H9 (cell line): ENCODE measurements at regions not wholly inside any gene's neighbourhood (a gene's known extent, or its start where the extent isn't known, plus 50 kb on each side); places are given as distances from the start of the nearest gene placed in this dataset.

ENCODE experiments used
- DNase-seq: peaks from one replicate; pipeline ENCODE4 v3.0.0-alpha.2; 2017
- H2AFZ ChIP-seq: one replicate; pipeline ENCODE4 v1.6.1; 2013; ENCODE audit warnings: mild to moderate bottlenecking, low read length, control low read depth, moderate library complexity
- H2AK5ac ChIP-seq: 2 replicates; pipeline ENCODE4 v1.6.1; 2013; ENCODE audit warnings: low read length, control low read depth, mixed read lengths; ENCODE audit not compliant: insufficient read length
- H2BK120ac ChIP-seq: one replicate; pipeline ENCODE4 v1.6.1; 2013; ENCODE audit warnings: low read depth, mild to moderate bottlenecking, low read length, control low read depth, inconsistent platforms; ENCODE audit not compliant: poor library complexity, severe bottlenecking
- H2BK12ac ChIP-seq: 2 replicates; pipeline ENCODE4 v1.6.1; 2013; ENCODE audit warnings: low read length, control low read depth, mixed read lengths, low read depth; ENCODE audit not compliant: insufficient read length
- H2BK15ac ChIP-seq: 2 replicates; pipeline ENCODE4 v1.6.1; 2013; ENCODE audit warnings: low read depth, low read length, control low read depth
- H2BK20ac ChIP-seq: one replicate; pipeline ENCODE4 v1.6.1; 2013; ENCODE audit warnings: low read depth, mild to moderate bottlenecking, low read length, control low read depth, inconsistent platforms; ENCODE audit not compliant: poor library complexity, severe bottlenecking
- H2BK5ac ChIP-seq: 2 replicates; pipeline ENCODE4 v1.6.1; 2013; ENCODE audit warnings: low read length, control low read depth, mixed read lengths; ENCODE audit not compliant: insufficient read length
- H3K14ac ChIP-seq: 2 replicates; pipeline ENCODE4 v1.6.1; 2013; ENCODE audit warnings: low read length, control low read depth; ENCODE audit not compliant: insufficient read depth
- H3K18ac ChIP-seq: 2 replicates; pipeline ENCODE4 v1.6.1; 2013; ENCODE audit warnings: low read depth, mild to moderate bottlenecking, mixed read lengths, low read length, control low read depth; ENCODE audit not compliant: insufficient read length
- H3K23ac ChIP-seq: 2 replicates; pipeline ENCODE4 v1.6.1; 2013; ENCODE audit warnings: low read length, control low read depth, mixed read lengths, low read depth; ENCODE audit not compliant: insufficient read length
- H3K23me2 ChIP-seq: 2 replicates; pipeline ENCODE4 v1.6.1; 2013; ENCODE audit warnings: low read depth, mild to moderate bottlenecking, mixed read lengths, low read length, control low read depth; ENCODE audit not compliant: insufficient read length, poor library complexity, severe bottlenecking
- H3K27ac ChIP-seq: 2 replicates; pipeline ENCODE4 v1.5.1; 2013; ENCODE audit warnings: low read length, control low read depth, mixed read lengths, low read depth; ENCODE audit not compliant: insufficient read length
- H3K27me3 ChIP-seq: 2 replicates; pipeline ENCODE4 v1.6.1; 2013; ENCODE audit warnings: low read length, control low read depth, inconsistent platforms; ENCODE audit not compliant: insufficient read depth
- H3K4ac ChIP-seq: 2 replicates; pipeline ENCODE4 v1.6.1; 2013; ENCODE audit warnings: low read depth, mild to moderate bottlenecking, control low read depth, inconsistent platforms, low read length, moderate library complexity
- H3K4me1 ChIP-seq: 2 replicates; pipeline ENCODE4 v1.6.1; 2013; ENCODE audit warnings: low read length, control low read depth, inconsistent platforms; ENCODE audit not compliant: insufficient read depth
- H3K4me2 ChIP-seq: 2 replicates; pipeline ENCODE4 v1.6.1; 2013; ENCODE audit warnings: low read length, control low read depth, mixed read lengths; ENCODE audit not compliant: insufficient read length, insufficient read depth
- H3K56ac ChIP-seq: 2 replicates; pipeline ENCODE4 v1.6.1; 2013; ENCODE audit warnings: low read depth, mild to moderate bottlenecking, mixed read lengths, low read length, control low read depth; ENCODE audit not compliant: insufficient read length
- H3K79me1 ChIP-seq: 2 replicates; pipeline ENCODE4 v1.6.1; 2013; ENCODE audit warnings: low read depth, mild to moderate bottlenecking, moderate library complexity, low read length, control low read depth, inconsistent platforms; ENCODE audit not compliant: insufficient read depth, poor library complexity, severe bottlenecking
- H3K79me2 ChIP-seq: 2 replicates; pipeline ENCODE4 v1.6.1; 2013; ENCODE audit warnings: low read length, control low read depth, inconsistent platforms; ENCODE audit not compliant: insufficient read depth
- H3K9ac ChIP-seq: 2 replicates; pipeline ENCODE4 v1.6.1; 2013; ENCODE audit warnings: low read length, control low read depth, mixed read lengths; ENCODE audit not compliant: insufficient read length; ENCODE audit errors: extremely low read depth
- H3K9me3 ChIP-seq: one replicate; pipeline ENCODE4 v1.6.1; 2013; ENCODE audit warnings: low read depth, low read length, inconsistent platforms; ENCODE audit not compliant: control insufficient read depth
- H3T11ph ChIP-seq: one replicate; pipeline ENCODE4 v1.6.1; 2013; ENCODE audit warnings: mild to moderate bottlenecking, low read length, control low read depth, inconsistent platforms
- H4K20me1 ChIP-seq: one replicate; pipeline ENCODE4 v1.6.1; 2013; ENCODE audit not compliant: control insufficient read depth, insufficient read length, insufficient read depth
- H4K5ac ChIP-seq: 2 replicates; pipeline ENCODE4 v1.6.1; 2013; ENCODE audit warnings: low read depth, mild to moderate bottlenecking, mixed read lengths, low read length, control low read depth; ENCODE audit not compliant: insufficient read length
- H4K8ac ChIP-seq: replicated peaks from 2 replicates; pipeline ENCODE4 v1.6.1; 2013; ENCODE audit warnings: low read length, control low read depth, mixed read lengths, low read depth; ENCODE audit not compliant: insufficient read length
- H4K91ac ChIP-seq: 2 replicates; pipeline ENCODE4 v1.6.1; 2013; ENCODE audit warnings: low read depth, mild to moderate bottlenecking, moderate library complexity, mixed read lengths, low read length, control low read depth; ENCODE audit not compliant: insufficient read length
- H3K27ac Mint-ChIP-seq, 3 experiments: 2 replicates in 2 of 3; 3 replicates in 1 of 3; pipeline ENCODE4 v1.8.0; 2020 to 2021; ENCODE audit warnings: mixed read lengths in 3 of 3, mild to moderate bottlenecking in 1 of 3, moderate library complexity in 1 of 3
- H3K27me3 Mint-ChIP-seq: 2 replicates; pipeline ENCODE4 v1.8.0; 2021; ENCODE audit warnings: low read depth, mild to moderate bottlenecking, moderate library complexity, mixed read lengths
- H3K36me3 Mint-ChIP-seq, 3 experiments: 2 replicates in 2 of 3; 3 replicates in 1 of 3; pipeline ENCODE4 v1.8.0; 2020 to 2021; ENCODE audit warnings: low read depth in 3 of 3, mixed read lengths in 3 of 3; ENCODE audit not compliant: insufficient read depth in 1 of 3
- H3K4me1 Mint-ChIP-seq, 2 experiments: 2 replicates each; pipeline ENCODE4 v1.8.0; 2020; ENCODE audit warnings: mixed read lengths in 2 of 2
- H3K4me3 Mint-ChIP-seq, 2 experiments: 2 replicates in 1 of 2; 3 replicates in 1 of 2; pipeline ENCODE4 v1.8.0; 2020 to 2021; ENCODE audit warnings: mild to moderate bottlenecking in 2 of 2, mixed read lengths in 2 of 2, moderate library complexity in 1 of 2
- H3K9me3 Mint-ChIP-seq, 2 experiments: 2 replicates in 1 of 2; 3 replicates in 1 of 2; pipeline ENCODE4 v1.8.0; 2020; ENCODE audit warnings: mild to moderate bottlenecking in 2 of 2, mixed read lengths in 2 of 2, moderate library complexity in 1 of 2
- CTCF ChIP-seq: fragments of 200-600 bp; sonication (generic); conservative IDR thresholded peaks from 3 replicates; pipeline ENCODE4 v1.8.0; 2021; ENCODE audit warnings: antibody characterized with exemption, mild to moderate bottlenecking
- WGBS: extraction: QIAGEN DNeasy Blood & Tissue Kit; methylation state at CpG from one replicate; pipeline ENCODE4 v1.1.7; 2013; ENCODE audit warnings: missing lambda C conversion rate, low lambda C conversion rate, mixed read lengths; ENCODE audit not compliant: insufficient read length; ENCODE audit errors: extremely low coverage; 5-methylcytosine and 5-hydroxymethylcytosine counted together

GRCh38 chr20:40584130-40584809 is 104.8 kb downstream of the MAFB start:
- Histone ChIP-seq H3K27ac (no peak overlapping the region), H3K79me1 (no peaks in the 10 kb centered on the region), H2BK12ac (no peak overlapping the region), H2BK120ac (no peak overlapping the region), H3T11ph (no peak overlapping the region), H4K91ac (no peak overlapping the region), H3K9ac (no peak overlapping the region), H2BK5ac (no peak overlapping the region), H2BK15ac (no peak overlapping the region), H3K18ac (no peak overlapping the region), H3K9me3 (no peaks in the 10 kb centered on the region), H4K5ac (no peak overlapping the region), H2AFZ (no peak overlapping the region), H3K4me1 (no peaks in the 10 kb centered on the region), H3K27me3 (no peaks in the 10 kb centered on the region), H2BK20ac (no peak overlapping the region), H3K79me2 (no peaks in the 10 kb centered on the region), H2AK5ac (no peak overlapping the region), H3K56ac (no peak overlapping the region), H3K4me2 (no peak overlapping the region), H4K8ac (no peak overlapping the region), H3K14ac (no peak overlapping the region), H3K23me2 (no peaks in the 10 kb centered on the region), H3K23ac (no peak overlapping the region), H4K20me1 (no peaks in the 10 kb centered on the region), H3K4ac (no peak overlapping the region)
- H3K27ac Mint-ChIP-seq: no peak overlapping the region
- no CpG with 5 or more reads among the region's 3 CpGs for WGBS
- TF ChIP-seq CTCF: no peak
- peaks cover 13% of the 10 kb centered on the region for H3K27me3 Mint-ChIP-seq
- H3K4me1 Mint-ChIP-seq: peaks cover 3 to 6% of the 10 kb centered on the region in 2 experiments
- no peak overlapping the region for H3K4me3 Mint-ChIP-seq
- peaks cover 0 to 4% (median 0%) of the 10 kb centered on the region in 3 experiments; a peak in 1 of 7 replicates for H3K36me3 Mint-ChIP-seq
- H3K9me3 Mint-ChIP-seq: peaks cover 0 to 4% of the 10 kb centered on the region in 2 experiments; a peak in 1 of 5 replicates
- no peak for DNase-seq
